Endodermal cell (in vitro differentiated cells): ENCODE measurements at regions not wholly inside any gene's neighbourhood (a gene's known extent, or its start where the extent isn't known, plus 50 kb on each side); places are given as distances from the start of the nearest gene placed in this dataset.

ENCODE experiments used
- DNase-seq: peaks from one replicate; pipeline ENCODE4 v3.0.0-alpha.2; 2017
- H3K27ac ChIP-seq: 2 replicates; pipeline ENCODE4 v1.5.1; 2013; ENCODE audit warnings: mild to moderate bottlenecking, low read depth, low read length, moderate library complexity
- H3K27me3 ChIP-seq: 2 replicates; pipeline ENCODE4 v1.6.1; 2013; ENCODE audit warnings: mild to moderate bottlenecking, low read length, moderate library complexity; ENCODE audit not compliant: insufficient read depth, control insufficient read depth, poor library complexity, severe bottlenecking
- H3K36me3 ChIP-seq: 2 replicates; pipeline ENCODE4 v1.7.0; 2013; ENCODE audit warnings: mild to moderate bottlenecking, low read length, moderate library complexity; ENCODE audit not compliant: control insufficient read depth, insufficient read depth
- H3K4me1 ChIP-seq: one replicate; pipeline ENCODE4 v1.7.0; 2013; ENCODE audit warnings: low read length; ENCODE audit not compliant: control insufficient read depth, insufficient read depth
- H3K4me3 ChIP-seq: 2 replicates; pipeline ENCODE4 v1.5.1; 2013; ENCODE audit warnings: mild to moderate bottlenecking, low read length, moderate library complexity
- H3K9ac ChIP-seq: 2 replicates; pipeline ENCODE4 v1.6.1; 2013; ENCODE audit warnings: mild to moderate bottlenecking, low read length, moderate library complexity; ENCODE audit not compliant: poor library complexity, severe bottlenecking; ENCODE audit errors: extremely low read depth
- H3K9me3 ChIP-seq: 2 replicates; pipeline ENCODE4 v1.6.1; 2013; ENCODE audit warnings: mild to moderate bottlenecking, low read length, moderate library complexity; ENCODE audit not compliant: control insufficient read depth
- H3K27ac Mint-ChIP-seq: 2 replicates; pipeline ENCODE4 v1.8.0; 2020; ENCODE audit warnings: mixed read lengths
- H3K27me3 Mint-ChIP-seq: 2 replicates; pipeline ENCODE4 v1.8.0; 2021; ENCODE audit warnings: mild to moderate bottlenecking, mixed read lengths; ENCODE audit not compliant: insufficient read depth
- H3K36me3 Mint-ChIP-seq: 2 replicates; pipeline ENCODE4 v1.8.0; 2020; ENCODE audit warnings: low read depth, mixed read lengths
- H3K4me1 Mint-ChIP-seq: 2 replicates; pipeline ENCODE4 v1.8.0; 2020; ENCODE audit warnings: mixed read lengths
- H3K4me3 Mint-ChIP-seq: 2 replicates; pipeline ENCODE4 v1.8.0; 2020; ENCODE audit warnings: mild to moderate bottlenecking, moderate library complexity, mixed read lengths
- H3K9me3 Mint-ChIP-seq: 2 replicates; pipeline ENCODE4 v1.8.0; 2020; ENCODE audit warnings: mild to moderate bottlenecking, mixed read lengths
- WGBS, 2 experiments: methylation state at CpG; one replicate each; pipeline versions ENCODE4 v1.1.5 to v1.1.7; 2013; ENCODE audit warnings: missing lambda C conversion rate in 2 of 2, mixed read lengths in 1 of 2; ENCODE audit not compliant: insufficient coverage in 1 of 2, insufficient read length in 1 of 2; 5-methylcytosine and 5-hydroxymethylcytosine counted together
- TF ChIP-seq, protein P1 (sequence below): fragments of 200-600 bp; sonication (generic); conservative IDR thresholded peaks from 2 replicates; pipeline ENCODE4 v1.5.0; 2021; ENCODE audit warnings: antibody characterized with exemption, mild to moderate bottlenecking

DNA sequence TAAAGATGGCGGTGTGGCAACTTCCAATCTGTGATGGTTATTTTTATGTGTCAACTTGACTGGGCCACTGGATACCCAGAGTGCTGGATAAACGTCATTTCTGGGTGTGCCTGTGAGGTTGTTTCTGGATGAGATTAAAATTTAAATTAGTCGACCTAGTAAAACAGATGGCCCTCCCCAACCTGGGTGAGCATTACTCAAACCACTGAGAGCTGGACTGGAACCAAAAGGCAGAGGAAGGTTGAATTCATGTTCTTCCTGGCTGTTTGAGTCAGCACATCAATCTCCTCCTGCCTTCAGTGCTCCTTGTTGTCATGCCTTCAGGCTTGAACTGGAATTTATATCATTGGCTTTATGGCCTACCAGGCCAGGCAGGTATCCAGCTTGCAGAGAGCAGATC lies 190.8 kb upstream of the RGPD4 start:
- H3K4me3 Mint-ChIP-seq, result no peak overlapping the region
- no peak overlapping the region for H3K27ac Mint-ChIP-seq
- peaks cover 33% of the 10 kb centered on the region for H3K9me3 Mint-ChIP-seq
- H3K27me3 Mint-ChIP-seq, result no peaks in the 10 kb centered on the region
- Histone ChIP-seq H3K4me3 (no peak overlapping the region), H3K27ac (no peak overlapping the region), H3K27me3 (no peaks in the 10 kb centered on the region), H3K9me3 (peaks cover 20% of the 10 kb centered on the region), H3K9ac (no peak overlapping the region), H3K4me1 (no peaks in the 10 kb centered on the region), H3K36me3 (no peaks in the 10 kb centered on the region)
- no peak for DNase-seq
- H3K36me3 Mint-ChIP-seq, result no peaks in the 10 kb centered on the region
- TF ChIP-seq, protein P1, sequence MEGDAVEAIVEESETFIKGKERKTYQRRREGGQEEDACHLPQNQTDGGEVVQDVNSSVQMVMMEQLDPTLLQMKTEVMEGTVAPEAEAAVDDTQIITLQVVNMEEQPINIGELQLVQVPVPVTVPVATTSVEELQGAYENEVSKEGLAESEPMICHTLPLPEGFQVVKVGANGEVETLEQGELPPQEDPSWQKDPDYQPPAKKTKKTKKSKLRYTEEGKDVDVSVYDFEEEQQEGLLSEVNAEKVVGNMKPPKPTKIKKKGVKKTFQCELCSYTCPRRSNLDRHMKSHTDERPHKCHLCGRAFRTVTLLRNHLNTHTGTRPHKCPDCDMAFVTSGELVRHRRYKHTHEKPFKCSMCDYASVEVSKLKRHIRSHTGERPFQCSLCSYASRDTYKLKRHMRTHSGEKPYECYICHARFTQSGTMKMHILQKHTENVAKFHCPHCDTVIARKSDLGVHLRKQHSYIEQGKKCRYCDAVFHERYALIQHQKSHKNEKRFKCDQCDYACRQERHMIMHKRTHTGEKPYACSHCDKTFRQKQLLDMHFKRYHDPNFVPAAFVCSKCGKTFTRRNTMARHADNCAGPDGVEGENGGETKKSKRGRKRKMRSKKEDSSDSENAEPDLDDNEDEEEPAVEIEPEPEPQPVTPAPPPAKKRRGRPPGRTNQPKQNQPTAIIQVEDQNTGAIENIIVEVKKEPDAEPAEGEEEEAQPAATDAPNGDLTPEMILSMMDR, result no peak
- H3K4me1 Mint-ChIP-seq, result no peaks in the 10 kb centered on the region
- 94% methylated on average over 3 of the region's 3 CpGs; no CpG with 5 or more reads in 1 of the 2 experiments for WGBS, 2 experiments

DNA sequence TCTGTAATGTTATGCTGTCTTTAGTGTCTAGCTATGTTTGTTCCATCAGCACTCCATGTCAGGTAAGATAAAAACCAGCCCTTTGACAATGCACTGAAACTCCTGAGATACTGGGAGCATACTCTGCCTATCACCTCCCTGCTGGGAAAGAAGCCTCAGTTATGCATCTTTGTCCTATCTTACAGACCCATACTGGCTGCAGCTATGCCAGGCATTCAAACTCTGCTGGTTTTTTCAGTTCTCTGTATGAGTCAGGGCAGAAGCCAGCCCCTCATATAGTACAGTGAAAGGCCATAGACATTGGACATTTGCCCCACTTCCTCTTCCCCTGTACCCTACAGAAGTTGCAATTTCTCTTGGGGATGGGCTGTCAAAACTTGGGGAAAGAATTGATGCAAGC lies 181.1 kb upstream of the RGPD4 start:
- Histone ChIP-seq H3K9ac (no peak overlapping the region), H3K9me3 (peaks cover 40% of the 10 kb centered on the region), H3K4me3 (no peak overlapping the region), H3K27ac (no peak overlapping the region), H3K4me1 (no peaks in the 10 kb centered on the region), H3K36me3 (no peaks in the 10 kb centered on the region), H3K27me3 (no peaks in the 10 kb centered on the region)
- Mint-ChIP-seq H3K9me3 (peaks cover 43% of the 10 kb centered on the region), H3K27ac (no peak overlapping the region), H3K4me1 (no peaks in the 10 kb centered on the region), H3K27me3 (no peaks in the 10 kb centered on the region), H3K4me3 (no peak overlapping the region), H3K36me3 (no peaks in the 10 kb centered on the region)
- TF ChIP-seq, protein P1, result no peak
- DNase-seq, result no peak

DNA sequence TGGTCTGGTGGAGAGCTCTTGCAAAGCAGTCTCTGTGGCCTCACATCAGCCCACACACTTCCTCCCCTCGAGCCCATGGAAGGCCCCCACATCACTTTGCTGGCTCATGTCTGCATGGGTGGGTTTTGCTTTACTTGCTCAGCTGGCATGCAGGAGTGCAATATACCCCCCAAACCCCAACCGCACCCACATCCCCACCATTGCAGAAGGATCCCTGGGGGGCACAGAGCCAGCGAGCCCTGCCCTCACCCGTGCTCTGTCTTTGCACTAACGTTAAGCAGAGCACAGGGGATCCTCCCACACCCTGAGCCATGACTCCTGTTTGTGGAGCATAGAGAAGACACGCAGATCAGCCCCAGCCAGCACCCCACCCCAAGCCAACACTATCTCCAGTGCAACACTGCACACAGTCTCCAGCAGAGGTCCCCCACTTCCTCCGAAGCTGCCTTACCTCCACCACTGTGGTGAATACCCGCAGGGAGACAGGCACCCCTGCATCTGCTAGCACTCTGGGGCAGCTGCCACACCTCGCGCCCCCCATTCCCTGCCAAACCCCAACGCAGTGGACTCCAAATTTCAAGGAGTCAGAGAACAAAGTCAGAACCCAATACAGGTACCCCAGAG lies 177.8 kb upstream of the RGPD4 start:
- 89 to 100% methylated on average over 3 to 11 of the region's 11 CpGs for WGBS, 2 experiments
- Histone ChIP-seq H3K9ac (no peak overlapping the region), H3K9me3 (peaks cover 24% of the 10 kb centered on the region), H3K4me1 (no peaks in the 10 kb centered on the region), H3K27me3 (no peaks in the 10 kb centered on the region), H3K4me3 (no peak overlapping the region), H3K27ac (no peak overlapping the region), H3K36me3 (no peaks in the 10 kb centered on the region)
- no peaks in the 10 kb centered on the region for H3K36me3 Mint-ChIP-seq
- no peak overlapping the region for H3K4me3 Mint-ChIP-seq
- no peaks in the 10 kb centered on the region for H3K27me3 Mint-ChIP-seq
- no peaks in the 10 kb centered on the region for H3K4me1 Mint-ChIP-seq
- H3K9me3 Mint-ChIP-seq, result peaks cover 20% of the 10 kb centered on the region
- DNase-seq, result peak; percentile 63
- TF ChIP-seq, protein P1, result peak; percentile 60
- no peak overlapping the region for H3K27ac Mint-ChIP-seq
